VCaP (cell line): ENCODE measurements at regions not wholly inside any gene's neighbourhood (a gene's known extent, or its start where the extent isn't known, plus 50 kb on each side); places are given as distances from the start of the nearest gene placed in this dataset.

Source experiments
- H3K27ac ChIP-seq: fragments of 450-650 bp; 2 replicates; pipeline ENCODE4 v1.5.1; 2017
- TF ChIP-seq, protein P1 (sequence below): fragments of 450-650 bp; conservative IDR thresholded peaks from 2 replicates; pipeline ENCODE4 v1.5.1; 2017; ENCODE audit warnings: mild to moderate bottlenecking, moderate library complexity

DNA sequence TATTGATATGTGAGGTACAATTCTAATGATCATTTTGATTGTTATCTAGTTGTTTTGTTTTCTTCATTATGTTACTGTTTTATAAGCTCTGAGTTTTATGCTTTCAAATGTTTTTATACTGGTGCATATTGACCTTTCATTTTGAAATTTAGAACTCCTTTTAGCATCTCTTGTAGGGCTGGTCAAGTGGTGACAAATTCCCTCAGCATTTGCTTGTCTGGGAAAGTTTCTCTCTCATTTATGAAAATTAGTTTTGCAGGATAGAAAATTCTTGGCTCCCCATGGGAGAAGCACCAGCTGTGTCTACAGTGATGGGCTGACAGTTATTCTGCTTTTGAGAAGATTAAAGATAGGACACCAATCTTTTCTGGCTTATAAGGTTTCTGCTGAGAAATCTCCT is 105.3 kb upstream of the SPRY1 start:
- TF ChIP-seq, protein P1, sequence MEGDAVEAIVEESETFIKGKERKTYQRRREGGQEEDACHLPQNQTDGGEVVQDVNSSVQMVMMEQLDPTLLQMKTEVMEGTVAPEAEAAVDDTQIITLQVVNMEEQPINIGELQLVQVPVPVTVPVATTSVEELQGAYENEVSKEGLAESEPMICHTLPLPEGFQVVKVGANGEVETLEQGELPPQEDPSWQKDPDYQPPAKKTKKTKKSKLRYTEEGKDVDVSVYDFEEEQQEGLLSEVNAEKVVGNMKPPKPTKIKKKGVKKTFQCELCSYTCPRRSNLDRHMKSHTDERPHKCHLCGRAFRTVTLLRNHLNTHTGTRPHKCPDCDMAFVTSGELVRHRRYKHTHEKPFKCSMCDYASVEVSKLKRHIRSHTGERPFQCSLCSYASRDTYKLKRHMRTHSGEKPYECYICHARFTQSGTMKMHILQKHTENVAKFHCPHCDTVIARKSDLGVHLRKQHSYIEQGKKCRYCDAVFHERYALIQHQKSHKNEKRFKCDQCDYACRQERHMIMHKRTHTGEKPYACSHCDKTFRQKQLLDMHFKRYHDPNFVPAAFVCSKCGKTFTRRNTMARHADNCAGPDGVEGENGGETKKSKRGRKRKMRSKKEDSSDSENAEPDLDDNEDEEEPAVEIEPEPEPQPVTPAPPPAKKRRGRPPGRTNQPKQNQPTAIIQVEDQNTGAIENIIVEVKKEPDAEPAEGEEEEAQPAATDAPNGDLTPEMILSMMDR = no peak
- no peak overlapping the region for H3K27ac ChIP-seq

DNA sequence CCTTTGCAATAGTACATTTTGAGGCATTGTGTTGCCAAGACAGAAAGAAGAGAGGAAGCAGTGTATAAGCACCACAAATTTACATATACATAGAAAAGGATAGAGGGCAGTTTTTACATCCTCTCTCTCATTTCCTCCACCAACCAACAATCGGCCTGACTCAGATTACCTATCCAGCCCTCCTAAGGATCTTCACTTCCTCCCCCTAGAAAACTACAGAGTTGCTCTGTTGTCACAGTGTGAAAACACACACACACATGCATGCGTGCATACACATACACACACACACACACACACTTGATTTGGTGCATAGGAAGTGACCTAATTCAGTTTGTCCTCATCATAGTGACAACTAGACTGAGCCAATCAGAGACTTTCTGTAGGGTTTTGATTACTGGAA is 98.8 kb upstream of the SPRY1 start:
- TF ChIP-seq, protein P1 = no peak

DNA sequence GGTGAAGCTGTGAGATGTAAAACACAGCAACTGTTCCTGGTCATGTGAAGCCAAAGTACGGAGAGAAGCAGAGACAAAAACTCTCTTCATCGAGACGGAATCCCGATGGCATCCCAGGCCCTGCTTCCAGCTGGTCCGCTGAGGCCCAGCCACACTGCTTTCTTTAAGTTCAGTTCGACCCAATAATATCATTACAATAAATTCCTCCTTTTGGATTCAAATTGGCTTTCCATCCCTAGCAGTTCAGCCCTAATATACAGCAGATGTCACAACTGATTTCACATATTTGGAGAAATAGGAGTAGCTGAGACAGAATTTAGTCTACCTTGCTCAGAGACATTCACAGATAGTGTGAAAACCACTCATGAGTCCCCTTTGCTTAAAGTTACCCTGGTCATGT is 98.3 kb upstream of the SPRY1 start:
- TF ChIP-seq, protein P1 = no peak
- H3K27ac ChIP-seq = peak overlapping the region; percentile 50

More for the DNA sequence above, 98.8 kb upstream of the SPRY1 start:
- H3K27ac ChIP-seq = peak overlapping the region; percentile 50; the same call in 1 of the 2 replicates

DNA sequence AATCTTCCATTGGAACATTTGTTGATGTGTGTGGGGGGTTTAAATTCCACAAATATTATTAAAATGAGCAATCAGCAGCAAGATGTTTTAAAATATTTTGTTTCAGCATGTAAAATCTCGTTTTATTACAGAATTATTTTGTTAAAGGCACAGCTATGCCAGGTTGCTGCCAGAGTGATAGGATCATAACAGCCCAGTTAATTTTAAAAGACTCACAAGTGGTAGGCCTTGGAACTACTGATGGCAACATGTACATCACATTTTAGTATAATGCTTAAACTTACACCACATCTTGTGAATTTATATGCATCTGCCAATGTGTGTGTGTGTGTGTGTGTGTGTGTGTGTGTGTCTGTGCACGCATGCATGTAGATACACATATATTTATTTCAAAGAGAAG is 97.8 kb upstream of the SPRY1 start:
- peak overlapping the region; percentile 50 for H3K27ac ChIP-seq
- TF ChIP-seq, protein P1 = no peak

DNA sequence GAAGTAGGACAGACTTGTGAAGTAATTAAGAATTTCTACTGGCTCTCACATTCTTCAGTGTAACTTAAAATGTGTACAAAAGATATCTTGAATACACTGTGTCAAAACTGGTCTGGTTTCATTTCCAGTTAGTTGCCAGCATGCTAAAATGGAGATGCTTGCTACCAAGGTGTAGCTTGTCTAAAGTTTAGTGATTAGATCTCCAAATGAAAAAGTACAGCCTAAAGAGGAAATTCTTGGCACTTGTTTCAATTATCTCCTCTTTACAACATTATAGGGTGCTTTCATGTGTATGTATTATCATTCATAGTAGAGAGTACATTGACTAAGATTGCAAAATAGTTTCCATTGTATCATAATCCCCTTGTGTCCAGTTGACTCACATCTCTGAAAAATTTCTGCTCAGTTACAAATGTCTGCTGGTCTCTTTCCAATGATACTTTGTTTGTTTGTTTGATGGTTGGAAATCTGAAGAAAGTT is 97.3 kb upstream of the SPRY1 start:
- H3K27ac ChIP-seq = peak overlapping the region; percentile 50
- TF ChIP-seq, protein P1 = no peak

DNA sequence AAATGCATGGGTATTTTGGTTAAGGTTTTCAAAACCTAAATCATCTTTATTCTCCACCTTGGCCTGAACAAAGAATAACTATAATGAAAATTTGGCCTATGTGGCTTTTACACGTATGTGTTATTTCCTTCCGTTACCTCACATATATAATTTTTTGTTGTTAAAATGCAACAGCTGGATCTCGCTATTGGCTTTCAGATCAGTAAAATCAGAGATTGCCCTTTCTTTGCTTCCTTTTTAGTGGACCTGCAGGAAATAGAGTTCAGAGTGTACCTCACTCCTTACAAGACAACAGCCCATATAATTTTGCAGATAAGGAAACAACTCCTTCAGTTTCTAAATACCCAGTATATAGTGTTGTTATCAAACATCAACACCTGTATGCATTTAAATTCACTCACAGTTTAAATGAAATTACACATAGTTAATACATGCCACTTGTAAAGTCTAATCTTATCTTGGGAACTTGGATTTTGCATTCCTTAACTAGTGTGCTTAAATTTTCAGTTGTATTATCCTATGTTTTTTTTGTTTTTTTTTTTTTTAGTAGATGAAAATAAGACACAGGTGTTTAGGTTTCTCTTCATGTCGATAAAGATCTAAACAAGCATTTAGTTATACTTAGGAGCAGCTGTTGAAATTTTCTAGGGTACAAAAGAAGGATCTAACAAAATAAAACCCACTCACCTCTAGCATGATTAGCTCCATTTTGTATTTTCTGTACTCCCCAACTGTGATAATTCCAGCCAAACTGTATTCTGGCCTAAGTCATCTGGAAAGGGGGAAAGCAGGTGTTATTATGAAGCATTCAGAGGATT is 96.2 kb upstream of the SPRY1 start:
- peak overlapping the region; percentile 50; the same call in 1 of the 2 replicates for H3K27ac ChIP-seq
- TF ChIP-seq, protein P1 = no peak

DNA sequence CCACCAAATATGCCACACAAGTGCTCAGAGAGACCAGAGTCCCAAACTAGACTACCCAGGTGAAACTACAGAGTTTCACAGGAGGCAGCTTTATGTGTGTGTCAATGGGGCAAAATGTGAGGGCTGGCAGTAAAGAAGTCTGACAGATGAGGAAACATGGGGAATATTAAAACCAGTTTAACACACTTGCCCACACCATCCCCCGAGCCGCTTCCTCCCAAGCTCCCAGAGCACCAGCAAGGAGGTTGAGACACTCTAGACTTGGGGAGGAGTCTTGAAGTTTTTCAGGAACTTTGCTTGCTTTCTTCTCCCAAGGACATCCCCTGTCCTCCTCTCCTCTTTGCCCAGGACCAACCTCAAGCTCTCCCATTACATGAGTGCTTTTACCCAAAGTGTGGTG is 94.7 kb upstream of the SPRY1 start:
- no peak overlapping the region for H3K27ac ChIP-seq

More for the DNA sequence above, 94.7 kb upstream of the SPRY1 start:
- TF ChIP-seq, protein P1 = no peak
